Esophagus muscularis mucosa (tissue), 4 donors: ENCODE measurements at regions not wholly inside any gene's neighbourhood (a gene's known extent, or its start where the extent isn't known, plus 50 kb on each side); places are given as distances from the start of the nearest gene placed in this dataset.

Source experiments
- EP300 ChIP-seq: sonication (generic); formaldehyde crosslinking; IDR thresholded peaks from one replicate; pipeline ENCODE4 v1.6.1; 2017; ENCODE audit warnings: antibody characterized with exemption
- POLR2A ChIP-seq: fragments of 450-650 bp; IDR thresholded peaks from one replicate; pipeline ENCODE4 v1.6.1; 2017; ENCODE audit warnings: antibody characterized with exemption, moderate library complexity, mild to moderate bottlenecking, low read depth
- POLR2AphosphoS5 ChIP-seq, 2 donors: sonication (generic); formaldehyde crosslinking; IDR thresholded peaks; one replicate each; pipeline ENCODE4 v1.6.1; 2017; ENCODE audit warnings: antibody characterized with exemption in 2 of 2
- TF ChIP-seq, protein P1 (sequence below), 3 experiments: fragments of 200-600 bp in 2 of 3; fragments of 450-650 bp in 1 of 3; sonication (generic) in 2 of 3; IDR thresholded peaks; one replicate each; pipeline ENCODE4 v1.5.1; 2017 to 2019; ENCODE audit warnings: antibody characterized with exemption in 3 of 3, mild to moderate bottlenecking in 2 of 3, moderate library complexity in 1 of 3

DNA sequence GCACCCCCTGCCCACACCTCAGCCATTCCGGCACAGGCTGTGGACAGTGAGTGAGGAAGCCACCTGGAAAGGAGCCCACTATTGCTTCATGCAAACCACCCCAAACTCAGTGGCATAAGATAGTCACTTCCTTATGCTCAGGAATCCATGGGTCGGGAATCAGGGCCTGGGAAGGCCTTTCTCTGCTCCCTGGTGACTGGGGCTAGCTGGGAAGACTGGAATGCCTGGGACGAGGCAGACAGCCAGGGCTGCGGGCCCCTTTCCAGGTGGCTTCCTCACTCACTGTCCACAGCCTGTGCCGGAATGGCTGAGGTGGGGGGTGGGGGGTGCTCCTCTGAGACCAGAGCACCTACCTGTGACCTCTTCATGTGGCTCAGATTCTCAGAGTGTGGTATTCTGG lies 74.1 kb upstream of the GRB10 start:
- TF ChIP-seq POLR2A (no peak), POLR2AphosphoS5 (IDR thresholded peaks at IDR 0.05) (no peak), EP300 (no peak)
- TF ChIP-seq, protein P1, sequence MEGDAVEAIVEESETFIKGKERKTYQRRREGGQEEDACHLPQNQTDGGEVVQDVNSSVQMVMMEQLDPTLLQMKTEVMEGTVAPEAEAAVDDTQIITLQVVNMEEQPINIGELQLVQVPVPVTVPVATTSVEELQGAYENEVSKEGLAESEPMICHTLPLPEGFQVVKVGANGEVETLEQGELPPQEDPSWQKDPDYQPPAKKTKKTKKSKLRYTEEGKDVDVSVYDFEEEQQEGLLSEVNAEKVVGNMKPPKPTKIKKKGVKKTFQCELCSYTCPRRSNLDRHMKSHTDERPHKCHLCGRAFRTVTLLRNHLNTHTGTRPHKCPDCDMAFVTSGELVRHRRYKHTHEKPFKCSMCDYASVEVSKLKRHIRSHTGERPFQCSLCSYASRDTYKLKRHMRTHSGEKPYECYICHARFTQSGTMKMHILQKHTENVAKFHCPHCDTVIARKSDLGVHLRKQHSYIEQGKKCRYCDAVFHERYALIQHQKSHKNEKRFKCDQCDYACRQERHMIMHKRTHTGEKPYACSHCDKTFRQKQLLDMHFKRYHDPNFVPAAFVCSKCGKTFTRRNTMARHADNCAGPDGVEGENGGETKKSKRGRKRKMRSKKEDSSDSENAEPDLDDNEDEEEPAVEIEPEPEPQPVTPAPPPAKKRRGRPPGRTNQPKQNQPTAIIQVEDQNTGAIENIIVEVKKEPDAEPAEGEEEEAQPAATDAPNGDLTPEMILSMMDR (IDR thresholded peaks at IDR 0.05), result no peak
